ENCODE measurements at regions not wholly inside any gene's neighbourhood (a gene's known extent, or its start where the extent isn't known, plus 50 kb on each side); places are given as distances from the start of the nearest gene placed in this dataset.

DNA sequence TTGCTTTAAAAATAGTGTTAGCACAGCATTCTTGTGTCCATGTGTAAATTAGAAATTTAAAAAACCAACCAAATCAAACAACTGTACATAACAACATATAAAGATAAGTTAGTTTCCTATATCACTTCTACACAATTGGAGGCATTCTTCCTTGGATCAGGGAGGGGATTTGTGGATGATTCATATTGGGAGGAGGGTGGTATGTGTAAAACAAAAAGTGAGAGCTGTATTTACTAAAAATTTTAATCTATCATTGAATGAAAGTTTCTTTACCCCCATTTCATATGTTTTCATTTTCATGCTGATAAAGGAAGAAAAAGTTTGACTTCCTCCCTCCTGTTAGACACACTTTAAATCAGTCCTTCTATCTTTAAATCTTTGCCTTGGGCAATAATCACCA, 325.0 kb downstream of the SATB1 start:
- no peaks in the 10 kb centered on the region for H3K27me3 Mint-ChIP-seq (ENCODE audit: low read depth)
- Histone ChIP-seq H3K14ac (ENCODE audit: insufficient read depth, low read length) (no peak overlapping the region), H2AK5ac (ENCODE audit: insufficient read length, low read length) (no peak overlapping the region), H3K9me3 (ENCODE audit: control insufficient read depth, low read depth, low read length) (no peaks in the 10 kb centered on the region), H3K79me2 (ENCODE audit: insufficient read depth, low read length) (no peaks in the 10 kb centered on the region), H2BK15ac (ENCODE audit: low read depth, low read length) (no peak overlapping the region), H3K4ac (ENCODE audit: low read depth, low read length) (no peak overlapping the region), H3K9ac (ENCODE audit: extremely low read depth, insufficient read length, low read length) (no peak overlapping the region), H3T11ph (ENCODE audit: low read length) (no peak overlapping the region), H3K23ac (ENCODE audit: insufficient read length, low read depth, low read length) (no peak overlapping the region), H4K20me1 (ENCODE audit: control insufficient read depth, insufficient read depth, insufficient read length) (no peaks in the 10 kb centered on the region), H2BK120ac (ENCODE audit: low read depth, low read length, poor library complexity, severe bottlenecking) (no peak overlapping the region), H4K8ac (replicated peaks; ENCODE audit: insufficient read length, low read depth, low read length) (no peak overlapping the region), H3K27ac (ENCODE audit: insufficient read length, low read depth, low read length) (no peak overlapping the region), H3K56ac (ENCODE audit: insufficient read length, low read depth, low read length) (no peak overlapping the region), H3K23me2 (ENCODE audit: insufficient read length, low read depth, low read length, poor library complexity, severe bottlenecking) (no peaks in the 10 kb centered on the region), H3K4me1 (ENCODE audit: insufficient read depth, low read length) (0 out of 2 replicates have a peak, but pooled peaks cover 2% of the 10 kb centered on the region), H3K79me1 (ENCODE audit: insufficient read depth, low read depth, low read length, poor library complexity, severe bottlenecking) (no peaks in the 10 kb centered on the region), H3K27me3 (ENCODE audit: insufficient read depth, low read length) (no peaks in the 10 kb centered on the region), H2BK12ac (ENCODE audit: insufficient read length, low read depth, low read length) (no peak overlapping the region), H2BK20ac (ENCODE audit: low read depth, low read length, poor library complexity, severe bottlenecking) (no peak overlapping the region), H2BK5ac (ENCODE audit: insufficient read length, low read length) (no peak overlapping the region), H4K5ac (ENCODE audit: insufficient read length, low read depth, low read length) (no peak overlapping the region), H4K91ac (ENCODE audit: insufficient read length, low read depth, low read length) (no peak overlapping the region), H2AFZ (ENCODE audit: low read length) (no peak overlapping the region), H3K4me2 (ENCODE audit: insufficient read depth, insufficient read length, low read length) (no peak overlapping the region), H3K18ac (ENCODE audit: insufficient read length, low read depth, low read length) (no peak overlapping the region)
- H3K4me1 Mint-ChIP-seq: peaks cover 13 to 31% of the 10 kb centered on the region in 2 experiments
- H3K4me3 Mint-ChIP-seq: no peak overlapping the region
- TF ChIP-seq, protein P1, sequence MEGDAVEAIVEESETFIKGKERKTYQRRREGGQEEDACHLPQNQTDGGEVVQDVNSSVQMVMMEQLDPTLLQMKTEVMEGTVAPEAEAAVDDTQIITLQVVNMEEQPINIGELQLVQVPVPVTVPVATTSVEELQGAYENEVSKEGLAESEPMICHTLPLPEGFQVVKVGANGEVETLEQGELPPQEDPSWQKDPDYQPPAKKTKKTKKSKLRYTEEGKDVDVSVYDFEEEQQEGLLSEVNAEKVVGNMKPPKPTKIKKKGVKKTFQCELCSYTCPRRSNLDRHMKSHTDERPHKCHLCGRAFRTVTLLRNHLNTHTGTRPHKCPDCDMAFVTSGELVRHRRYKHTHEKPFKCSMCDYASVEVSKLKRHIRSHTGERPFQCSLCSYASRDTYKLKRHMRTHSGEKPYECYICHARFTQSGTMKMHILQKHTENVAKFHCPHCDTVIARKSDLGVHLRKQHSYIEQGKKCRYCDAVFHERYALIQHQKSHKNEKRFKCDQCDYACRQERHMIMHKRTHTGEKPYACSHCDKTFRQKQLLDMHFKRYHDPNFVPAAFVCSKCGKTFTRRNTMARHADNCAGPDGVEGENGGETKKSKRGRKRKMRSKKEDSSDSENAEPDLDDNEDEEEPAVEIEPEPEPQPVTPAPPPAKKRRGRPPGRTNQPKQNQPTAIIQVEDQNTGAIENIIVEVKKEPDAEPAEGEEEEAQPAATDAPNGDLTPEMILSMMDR (conservative IDR thresholded peaks at IDR 0.05): no peak
- peaks cover 7 to 8% of the 10 kb centered on the region in 2 experiments for H3K9me3 Mint-ChIP-seq
- peaks cover 0 to 19% (median 17%) of the 10 kb centered on the region in 3 experiments; a peak in 5 of 7 replicates for H3K36me3 Mint-ChIP-seq (ENCODE audit: insufficient read depth in 1 of 3, low read depth in 3 of 3)
- DNase-seq: no peak
- H3K27ac Mint-ChIP-seq: no peak overlapping the region
